ENCODE measurements at regions not wholly inside any gene's neighbourhood (a gene's known extent, or its start where the extent isn't known, plus 50 kb on each side); places are given as distances from the start of the nearest gene placed in this dataset.

DNA sequence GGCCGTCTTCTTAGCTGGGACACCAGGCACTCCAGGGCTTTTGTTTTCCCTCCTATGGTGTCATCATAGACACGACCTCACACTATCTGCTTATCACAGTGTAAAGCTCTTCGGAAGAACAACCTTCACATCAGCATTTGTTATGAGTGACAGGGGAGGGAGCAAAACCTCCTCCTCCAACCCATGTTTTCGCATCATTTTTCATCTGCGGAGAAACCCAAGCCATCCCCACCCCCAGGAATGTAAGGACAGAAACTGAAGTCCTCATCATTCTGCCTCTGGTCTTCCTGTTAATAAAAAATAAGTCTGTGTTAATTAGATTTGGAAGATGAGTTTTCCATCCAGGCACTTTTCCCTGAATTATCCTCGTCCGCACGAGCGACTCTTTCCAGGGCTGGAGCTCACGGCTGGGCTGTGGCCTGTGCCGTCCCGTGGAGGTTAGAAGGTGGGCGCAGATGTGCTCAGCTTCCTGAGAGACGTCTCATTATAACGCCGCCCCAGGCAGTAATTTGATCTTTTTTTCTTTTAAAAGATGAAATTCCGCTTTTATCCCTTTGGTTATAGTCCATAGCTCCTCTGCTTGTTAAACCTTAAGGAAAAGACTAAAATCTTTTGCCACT is 101.6 kb upstream of the TMEM18 start:
- DNase-seq, result no peak

DNA sequence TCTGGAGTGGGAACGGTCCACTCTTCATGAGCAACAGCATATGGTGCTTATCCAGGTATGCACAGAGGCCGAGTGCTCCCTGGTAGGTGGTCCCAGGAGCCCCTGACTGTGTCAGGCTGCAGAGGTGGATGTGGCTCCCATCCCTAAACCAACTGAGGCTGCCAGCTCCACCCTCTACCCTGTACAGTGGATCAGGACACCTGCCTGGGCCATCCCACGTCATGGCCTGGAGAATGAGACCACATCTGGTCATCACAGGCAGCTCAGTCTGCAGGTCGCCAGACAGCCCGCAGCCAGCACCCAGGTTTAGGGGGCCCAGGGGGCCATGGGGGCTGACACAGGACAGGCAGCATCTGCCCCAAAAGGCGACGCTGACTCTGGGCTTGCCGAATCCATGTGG is 100.3 kb upstream of the TMEM18 start:
- DNase-seq, result no peak

DNA sequence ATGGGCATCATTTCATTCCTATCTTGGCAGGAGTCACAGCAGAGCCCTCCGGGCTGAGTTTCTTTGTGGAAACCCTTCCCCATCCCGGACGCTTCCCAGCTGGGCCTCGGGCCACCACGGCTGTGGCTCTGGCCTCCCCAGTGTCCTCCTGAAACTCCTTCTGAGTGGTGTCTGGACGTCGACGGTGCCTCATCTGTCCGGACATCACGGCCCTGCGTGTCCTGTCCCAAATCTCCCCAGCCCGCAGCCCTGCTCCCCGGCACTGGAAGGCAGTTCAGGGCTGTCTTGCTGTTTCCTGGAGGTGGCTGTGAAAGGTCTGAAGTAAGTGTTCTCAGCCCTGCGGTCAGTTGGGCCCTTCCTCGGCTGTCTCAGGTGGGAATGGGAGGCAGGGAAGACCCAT is 99.8 kb upstream of the TMEM18 start:
- DNase-seq, result no peak

DNA sequence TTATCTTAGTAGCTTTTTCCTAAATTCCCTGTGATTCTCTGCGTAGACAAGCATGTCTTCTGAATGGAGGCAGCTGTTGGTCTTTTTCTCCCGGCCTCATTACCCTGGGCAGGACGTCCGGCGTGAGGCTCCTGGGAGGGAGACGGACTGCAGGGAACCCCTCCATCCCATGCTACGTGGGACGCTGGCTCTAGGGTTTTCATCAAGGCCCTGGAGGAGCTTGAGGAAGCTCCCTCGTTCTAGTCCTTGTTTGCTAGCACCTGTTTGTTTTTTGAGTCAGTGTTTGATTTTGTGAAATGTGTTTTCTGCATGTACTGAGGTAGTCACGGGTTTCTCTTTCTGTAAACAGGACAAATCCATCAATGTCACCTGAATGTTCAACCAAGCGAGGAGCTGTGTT is 99.3 kb upstream of the TMEM18 start:
- no peak for DNase-seq

DNA sequence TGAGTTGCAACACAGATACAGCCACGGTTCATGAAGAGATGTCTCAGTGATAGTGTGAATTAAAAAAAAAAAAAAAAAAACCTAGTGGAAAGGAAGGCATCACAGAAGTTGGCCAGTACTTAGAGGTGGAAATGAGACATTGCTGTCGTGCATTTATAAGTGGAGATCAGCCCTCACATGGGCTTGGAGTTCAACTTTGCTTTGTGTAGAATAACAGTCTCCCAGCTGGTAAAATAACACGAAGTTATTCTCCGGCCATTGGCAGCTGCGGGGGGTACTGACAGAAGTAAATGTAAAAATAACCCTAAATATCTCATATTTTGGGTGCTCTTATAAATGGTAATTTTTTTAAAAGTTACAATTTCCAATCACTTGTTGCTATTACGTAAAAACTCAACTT is 98.8 kb upstream of the TMEM18 start:
- DNase-seq, result no peak

DNA sequence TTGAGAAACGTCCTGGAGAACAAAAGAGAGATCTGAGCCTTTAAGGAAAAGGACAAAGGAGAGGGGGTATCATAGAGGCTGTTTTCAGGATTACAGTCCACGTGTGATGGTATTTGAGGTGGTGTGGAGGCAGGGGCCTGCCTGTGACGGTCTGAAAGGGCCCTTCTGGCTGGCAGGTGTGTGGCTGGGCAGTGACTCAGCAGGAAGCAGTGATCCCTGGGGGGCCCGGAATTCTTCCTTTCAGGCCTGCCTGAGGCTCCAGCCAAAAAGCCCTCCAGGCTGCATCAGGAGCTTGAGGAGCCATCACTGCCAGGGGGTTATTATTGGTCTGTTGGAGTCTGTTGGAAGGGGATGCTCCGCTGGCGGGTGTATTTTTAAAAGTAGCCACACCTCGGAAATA is 97.2 kb upstream of the TMEM18 start:
- DNase-seq, result no peak

DNA sequence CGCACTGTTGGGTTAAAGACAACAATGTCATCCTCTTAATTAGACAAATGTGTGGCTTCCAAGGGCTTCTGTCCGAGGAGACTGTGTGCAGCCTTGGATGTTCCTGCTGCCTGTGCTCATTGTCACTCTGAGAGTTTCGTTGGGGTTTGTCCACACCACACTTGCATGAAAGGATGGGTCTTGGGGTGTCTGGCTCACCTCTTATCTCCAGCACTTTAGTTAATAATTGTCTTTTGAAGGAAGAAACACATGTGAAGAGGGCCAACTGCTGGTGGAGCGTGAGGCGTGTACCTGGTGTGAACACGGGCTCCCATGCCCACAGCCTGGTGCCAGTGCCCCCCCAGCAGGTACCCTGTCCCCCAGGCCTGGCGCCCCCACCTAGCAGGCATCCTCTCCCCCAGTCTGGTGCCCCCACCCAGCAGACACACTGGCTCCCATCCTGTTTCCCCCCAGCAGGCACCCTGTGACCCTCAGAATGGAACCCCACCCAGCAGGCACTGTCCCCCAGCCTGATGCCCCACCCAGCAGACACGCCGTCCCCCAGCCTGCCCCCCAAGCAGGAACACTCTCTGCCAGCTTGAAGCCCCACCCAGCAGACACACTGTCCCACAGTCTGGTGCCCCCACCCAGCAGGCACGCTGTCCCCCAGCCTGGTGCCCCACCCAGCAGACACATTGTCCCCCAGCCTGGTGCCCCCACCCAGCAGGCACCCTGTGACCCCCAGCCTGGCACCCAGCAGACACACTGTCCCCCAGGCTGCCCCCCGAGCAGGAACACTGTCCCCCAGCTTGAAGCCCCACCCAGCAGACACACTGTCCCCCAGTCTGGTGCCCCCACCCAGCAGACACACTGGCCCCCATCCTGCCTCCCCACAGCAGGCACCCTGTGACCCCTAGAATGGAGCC is 96.3 kb upstream of the TMEM18 start:
- no peak for DNase-seq

DNA sequence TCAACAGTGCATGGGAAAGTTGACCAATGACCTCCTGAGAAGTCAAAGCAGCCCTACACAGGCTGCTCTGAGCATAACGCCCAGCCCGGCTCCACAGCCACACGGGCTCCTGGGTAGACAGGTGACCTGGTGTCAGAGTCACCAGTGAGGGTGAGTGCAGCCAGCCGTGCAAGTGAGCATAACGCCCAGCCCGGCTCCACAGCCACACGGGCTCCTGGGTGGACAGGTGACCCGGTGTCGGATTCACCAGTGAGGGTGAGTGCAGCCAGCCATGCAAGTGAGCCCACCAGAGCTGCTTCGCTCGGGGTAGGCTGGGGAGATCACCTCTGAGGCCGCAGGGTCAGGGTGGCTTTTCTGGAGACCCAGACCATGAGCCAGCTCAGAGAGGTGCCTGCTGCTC is 94.3 kb upstream of the TMEM18 start:
- no peak for DNase-seq

DNA sequence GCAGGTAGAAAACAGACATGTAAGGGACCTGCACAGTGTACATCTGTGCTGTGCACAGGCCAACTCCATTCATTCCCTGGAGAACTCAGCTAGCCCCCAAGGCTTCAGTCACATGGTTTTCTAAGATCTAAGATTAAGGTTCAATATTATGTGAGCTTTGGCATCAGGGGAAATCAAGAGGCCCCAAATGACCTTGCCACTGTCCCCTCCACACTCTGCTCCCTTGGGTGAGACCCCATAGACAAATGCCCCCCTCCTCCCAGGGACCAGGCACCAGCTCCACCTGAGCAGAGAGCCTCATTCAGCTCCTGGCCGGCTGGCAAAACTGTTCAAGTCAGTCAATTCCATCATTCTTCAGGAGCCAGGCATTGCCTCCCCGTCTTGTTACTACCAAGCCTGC is 93.6 kb upstream of the TMEM18 start:
- no peak for DNase-seq

DNA sequence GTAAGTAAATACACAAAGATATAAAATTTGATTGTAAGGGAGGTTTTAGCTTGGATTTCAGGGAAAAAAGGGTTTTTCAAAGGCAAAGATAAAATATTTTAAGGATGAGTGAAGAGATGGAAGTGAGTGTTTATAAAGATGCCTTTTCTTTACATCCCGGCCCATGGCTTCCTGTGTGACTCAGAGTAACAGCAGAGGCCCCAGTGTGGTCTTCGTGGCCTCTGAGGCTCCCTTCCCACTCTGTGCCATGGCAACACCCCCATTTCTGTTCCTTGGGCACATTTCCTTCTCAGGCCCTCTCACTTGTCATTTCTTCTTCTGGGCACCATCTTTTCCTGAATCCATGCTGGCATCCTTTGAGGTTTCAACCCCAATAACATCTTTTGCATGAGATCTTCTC is 92.6 kb upstream of the TMEM18 start:
- no peak for DNase-seq

DNA sequence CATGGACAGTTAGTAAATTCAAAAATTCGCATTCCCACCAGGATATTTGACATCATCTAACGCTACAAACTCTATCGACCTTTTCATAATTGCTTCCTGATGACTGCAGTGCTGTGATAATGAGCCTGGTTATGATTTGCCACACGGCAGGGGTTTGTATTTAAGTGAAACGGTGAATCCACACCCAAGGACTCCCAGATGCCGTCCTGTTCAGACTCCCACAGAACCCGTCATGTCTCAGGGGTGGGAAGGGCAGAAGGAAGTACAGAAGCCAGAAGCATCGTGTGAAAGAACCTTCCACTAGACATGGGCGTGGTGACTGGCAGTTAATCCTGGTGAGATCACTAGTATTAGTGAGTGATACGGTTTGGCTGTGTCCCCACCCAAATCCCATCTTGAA is 91.2 kb upstream of the TMEM18 start:
- no peak for DNase-seq

DNA sequence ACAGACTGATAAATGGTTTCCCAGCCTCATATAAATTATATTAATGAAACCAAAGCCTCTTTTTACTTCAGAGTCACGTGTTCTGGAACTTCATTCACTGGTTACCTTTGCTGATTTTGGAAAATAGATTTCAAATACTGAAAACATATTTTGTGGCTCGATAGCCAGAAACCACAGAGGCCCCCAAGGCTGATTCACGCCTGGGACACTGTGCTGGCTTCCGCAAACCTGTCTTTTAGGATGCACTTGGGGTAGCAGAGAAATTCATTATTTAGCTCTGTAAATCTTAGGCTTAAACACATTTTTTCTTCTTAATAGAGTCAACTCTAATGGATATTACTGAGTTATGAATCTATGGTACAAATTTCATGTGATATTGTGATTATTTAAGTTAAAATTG is 90.7 kb upstream of the TMEM18 start:
- no peak for DNase-seq

DNA sequence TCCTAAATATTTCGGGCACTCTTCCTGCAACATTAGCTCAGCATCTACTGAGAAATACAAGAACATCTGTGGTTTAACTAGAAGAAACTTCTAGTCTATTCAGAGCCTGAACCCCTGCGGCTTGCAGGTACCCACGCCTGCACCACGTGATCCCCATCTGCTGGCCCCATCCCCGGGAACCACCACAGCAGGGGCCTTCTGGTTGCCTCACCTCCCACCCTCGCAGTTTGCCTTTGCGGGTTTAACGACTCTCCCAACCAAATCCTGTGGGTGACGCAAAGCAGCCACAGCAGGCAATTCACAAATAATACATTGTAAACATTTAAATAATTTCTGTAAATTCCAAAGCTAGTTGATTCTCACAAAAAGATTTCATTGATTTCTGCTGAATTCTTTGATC is 90.2 kb upstream of the TMEM18 start:
- no peak for DNase-seq

DNA sequence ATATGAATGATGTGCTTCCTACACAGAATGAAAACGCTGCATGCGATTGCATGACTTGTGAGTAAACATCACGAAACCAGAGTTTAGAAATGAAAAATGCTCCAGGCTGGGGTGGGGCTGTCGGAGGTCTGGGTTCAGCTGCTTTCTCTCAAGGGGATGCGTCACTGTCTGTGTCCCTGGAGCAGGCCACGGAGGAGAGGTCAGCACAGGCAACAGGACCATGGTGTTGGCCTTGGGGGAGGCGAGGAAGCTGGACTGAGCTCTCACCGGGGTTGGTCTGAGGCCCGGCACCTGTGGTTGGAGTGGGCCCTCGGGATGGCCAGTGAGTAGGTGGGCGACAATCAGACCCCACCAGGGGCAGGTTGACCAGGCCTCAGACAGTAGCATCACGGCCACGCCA is 89.0 kb upstream of the TMEM18 start:
- no peak for DNase-seq

DNA sequence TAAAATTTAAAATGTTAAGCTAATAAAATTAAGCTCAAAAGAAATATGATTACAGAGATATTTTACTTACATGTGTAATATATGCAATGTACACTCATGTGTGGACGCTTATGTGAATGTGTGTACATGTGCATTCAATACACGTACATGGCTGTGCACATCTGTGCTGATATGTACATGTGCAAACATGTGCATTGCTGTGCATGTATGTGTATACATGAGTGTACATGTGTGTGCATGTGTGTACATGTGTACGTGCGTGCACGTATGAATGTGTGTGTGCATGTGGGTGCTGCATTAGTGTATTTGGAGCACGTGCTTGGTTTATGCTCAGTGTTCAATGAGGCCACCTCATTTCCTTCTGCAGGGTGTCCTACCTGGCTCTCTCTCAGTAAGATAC is 88.2 kb upstream of the TMEM18 start:
- DNase-seq, result no peak

DNA sequence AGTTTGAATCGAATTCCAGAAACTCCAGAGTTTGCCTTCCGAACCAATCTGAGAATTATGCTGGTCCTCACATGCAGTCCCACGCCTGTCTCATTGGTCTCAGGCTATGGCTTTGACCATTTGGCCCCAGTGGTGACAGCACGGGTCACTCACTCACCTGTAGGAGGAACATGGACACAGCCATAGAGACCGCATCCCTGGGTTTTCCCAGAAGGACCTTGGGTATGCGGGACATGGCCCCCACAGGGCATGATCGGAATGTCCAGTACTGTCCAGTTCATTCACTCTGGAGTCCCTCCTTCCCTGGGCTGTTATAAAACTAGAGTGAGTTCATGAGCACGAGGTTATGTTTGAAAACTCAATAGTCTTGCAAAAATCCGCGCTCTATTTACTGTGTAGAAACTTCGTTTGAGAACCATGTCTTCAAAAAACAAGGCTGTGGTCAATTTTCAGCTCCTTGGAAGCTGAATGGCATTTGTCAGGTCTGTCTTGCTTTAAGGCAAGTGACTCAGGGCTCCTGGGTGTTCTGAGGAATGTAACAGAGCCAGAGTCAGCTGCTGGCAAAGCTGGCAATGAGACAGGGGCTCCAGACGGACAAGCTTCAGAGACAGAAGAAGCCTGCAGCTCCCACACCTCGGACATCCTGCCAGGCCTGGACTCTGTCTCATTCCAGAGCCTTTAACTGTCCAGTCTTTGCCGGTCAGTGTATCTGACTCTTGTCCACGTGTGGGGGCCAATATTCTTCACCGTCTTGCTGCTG is 86.7 kb upstream of the TMEM18 start:
- no peak for DNase-seq

DNA sequence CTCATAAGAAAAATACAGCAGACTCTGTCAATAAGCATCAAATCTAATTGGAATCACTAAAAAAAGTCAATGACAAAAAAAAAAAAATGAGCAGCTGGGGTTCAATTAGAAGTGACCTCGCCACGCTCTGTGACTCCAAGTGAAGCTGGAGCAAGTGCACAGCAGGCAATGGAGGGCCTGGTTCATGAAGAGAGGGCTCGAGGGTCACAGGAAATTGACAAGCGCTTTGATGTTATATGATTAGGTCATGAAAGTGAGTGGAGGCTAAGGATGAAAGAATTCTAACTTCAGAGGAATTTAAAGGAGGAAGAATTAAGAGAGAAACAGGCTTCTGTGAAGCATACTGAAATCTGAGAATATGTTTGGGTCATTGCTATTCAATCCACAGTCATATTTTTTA is 85.4 kb upstream of the TMEM18 start:
- no peak for DNase-seq

DNA sequence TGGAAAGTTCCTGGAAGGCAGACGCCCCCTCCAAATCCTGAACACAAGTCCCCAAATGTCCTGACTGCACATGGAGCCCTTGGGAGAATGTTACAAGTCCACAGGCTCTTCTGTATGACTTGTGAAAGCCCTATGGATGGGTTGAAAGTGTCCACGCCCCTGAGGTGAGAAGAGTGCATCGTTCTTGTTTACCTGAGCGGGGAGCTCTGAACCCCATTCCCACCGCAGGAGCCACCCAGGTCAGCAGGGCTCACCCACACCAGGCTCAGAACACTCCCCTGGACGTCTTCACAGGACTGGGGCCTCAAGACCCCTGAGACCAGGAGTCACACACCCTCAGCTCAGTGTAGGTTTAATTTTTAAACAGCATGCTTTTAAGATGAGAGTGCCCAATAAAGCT is 84.2 kb upstream of the TMEM18 start:
- no peak for DNase-seq

DNA sequence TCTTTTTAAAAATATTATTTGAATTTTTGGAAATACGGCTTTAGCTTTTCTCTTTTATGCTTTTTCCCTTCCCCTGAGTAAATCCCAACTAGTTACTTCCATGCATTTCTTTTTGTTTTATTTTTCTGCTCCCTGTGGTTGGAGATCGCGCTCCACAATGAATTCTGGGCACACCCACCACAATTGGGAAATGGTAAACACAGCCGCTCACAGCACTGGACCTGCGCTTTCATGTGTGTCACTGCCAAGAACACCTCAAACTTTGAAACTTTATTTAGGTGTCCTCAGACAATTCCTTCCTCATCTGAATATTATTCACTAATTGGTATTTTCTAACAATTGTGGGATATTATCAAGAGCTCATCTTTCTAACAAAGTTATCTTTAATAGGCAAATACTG is 82.8 kb upstream of the TMEM18 start:
- DNase-seq, result no peak

DNA sequence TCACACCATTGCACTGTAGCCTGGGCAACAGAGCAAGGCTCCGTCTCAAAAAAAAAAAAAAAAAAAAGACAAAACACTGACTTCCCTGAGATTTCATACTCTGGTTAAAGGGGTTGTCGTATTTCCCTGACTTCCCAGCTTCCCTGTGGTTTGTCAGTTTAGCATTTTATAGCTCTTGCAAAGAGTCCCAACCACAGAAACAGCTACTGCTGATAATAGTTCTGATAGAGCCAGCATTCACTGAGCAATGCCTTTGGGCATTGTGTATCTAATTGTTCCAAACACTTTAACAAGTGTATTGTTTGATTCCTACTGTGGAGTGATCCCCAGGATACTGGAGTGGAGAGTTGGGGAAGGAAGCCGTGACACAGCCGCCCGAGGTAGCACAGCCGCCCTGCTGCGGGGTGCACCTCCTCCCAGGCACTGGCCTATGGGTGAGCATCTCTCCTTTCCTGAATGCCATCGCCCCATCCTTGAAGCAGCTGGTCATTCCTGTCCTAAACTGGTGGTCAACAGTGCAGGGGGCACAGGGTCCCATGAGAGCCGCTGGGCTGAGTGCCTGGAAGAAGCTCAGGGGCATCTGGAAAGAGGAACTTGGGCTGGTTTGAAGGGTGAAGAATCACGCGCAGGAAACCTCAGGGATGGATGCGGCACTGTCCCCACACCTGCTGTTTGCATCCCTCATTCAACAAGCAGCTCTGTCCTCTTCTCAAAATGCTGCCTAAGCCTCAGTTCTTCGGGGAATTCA is 81.0 kb upstream of the TMEM18 start:
- no peak for DNase-seq

DNA sequence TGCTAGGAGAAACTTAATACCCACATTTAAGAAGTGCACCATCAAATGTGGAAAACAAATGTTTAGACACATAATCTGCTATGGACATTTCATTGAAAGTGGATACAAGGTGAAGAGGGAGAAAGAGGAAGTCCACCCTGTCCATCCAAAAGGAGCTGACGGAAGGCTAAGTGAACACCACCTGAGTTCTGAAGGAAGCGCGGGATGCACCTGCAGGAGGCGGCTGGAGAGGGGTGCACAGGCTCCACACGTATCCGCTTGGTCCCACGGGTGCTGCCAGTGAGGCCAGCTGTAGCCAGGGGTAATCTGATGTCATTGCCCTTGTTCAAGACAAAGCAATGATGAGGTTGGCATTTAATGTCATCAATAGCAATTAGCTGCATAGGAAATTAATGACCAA is 75.9 kb upstream of the TMEM18 start:
- DNase-seq, result no peak

DNA sequence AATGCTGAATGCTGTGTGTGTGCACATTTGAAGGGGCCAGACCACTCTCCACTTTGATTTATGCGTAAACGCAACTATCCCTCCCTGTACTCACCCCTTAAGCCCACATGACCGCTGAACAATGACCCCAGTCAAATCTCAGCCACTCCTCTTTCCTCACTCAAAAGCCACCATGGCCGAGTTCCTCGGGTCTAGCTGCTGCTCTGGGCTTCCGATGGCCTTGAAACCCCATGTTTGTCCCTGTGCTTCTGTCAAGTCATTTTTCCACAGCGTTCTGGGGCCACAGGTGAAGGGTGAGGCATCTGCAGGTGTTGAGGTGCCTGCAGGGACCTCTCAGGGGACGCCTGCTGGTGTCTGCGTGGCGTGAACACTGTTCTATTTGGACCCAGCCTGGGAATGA is 74.3 kb upstream of the TMEM18 start:
- DNase-seq, result no peak

DNA sequence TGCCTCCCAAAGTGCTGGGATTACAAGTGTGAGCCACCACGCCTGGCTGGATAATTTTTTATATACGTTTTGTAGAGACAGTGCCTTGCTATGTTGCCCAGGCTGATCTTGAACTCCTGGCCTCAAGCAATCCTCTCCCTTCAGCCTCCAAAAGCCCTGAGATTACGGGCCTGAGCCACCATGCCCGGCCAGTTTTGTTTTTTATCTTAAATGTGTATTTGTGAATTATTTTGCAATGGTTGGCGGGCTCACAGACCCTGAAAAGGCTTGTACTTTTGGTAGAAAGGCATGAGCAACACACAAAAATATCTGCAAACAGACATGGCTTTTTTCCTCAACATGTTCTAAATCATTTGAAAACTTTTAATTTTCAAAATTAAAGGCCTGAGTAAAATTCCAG is 73.4 kb upstream of the TMEM18 start:
- no peak for DNase-seq

Measured in NCI-H510A (cell line).